GM19328 (cell line): ENCODE measurements at regions not wholly inside any gene's neighbourhood (a gene's known extent, or its start where the extent isn't known, plus 50 kb on each side); places are given as distances from the start of the nearest gene placed in this dataset.
"Not testable (repeated sequence)": the region's sequence is repeated elsewhere in the genome, so short reads cannot be mapped to it uniquely, and the experiment has no call there.

Experiments used
- ATAC-seq: cut with Tn5 transposase; IDR thresholded peaks from one replicate; pipeline ENCODE4 v1.9.1; 2021; ENCODE audit warnings: mild to moderate bottlenecking, moderate library complexity; ENCODE audit not compliant: unreplicated experiment

- no peak for ATAC-seq
Observed at GRCh38 chr10:63675171-63675570, 154.0 kb downstream of the REEP3 start.

GRCh38 chr10:63677001-63677400 is 155.8 kb downstream of the REEP3 start:
- ATAC-seq, result no peak

GRCh38 chr10:63680545-63680944 is 159.3 kb downstream of the REEP3 start:
- ATAC-seq, result not testable (repeated sequence)

- no peak for ATAC-seq
Observed at GRCh38 chr10:63681993-63682697, 160.9 kb downstream of the REEP3 start.

GRCh38 chr10:63682698-63683052 is 161.5 kb downstream of the REEP3 start:
- ATAC-seq, result not testable (repeated sequence)

- no peak for ATAC-seq
Observed at GRCh38 chr10:63683223-63683622, 162.0 kb downstream of the REEP3 start.

- ATAC-seq, result no peak
Observed at GRCh38 chr10:63683686-63684085, 162.5 kb downstream of the REEP3 start.

- no peak for ATAC-seq
Observed at GRCh38 chr10:63684257-63684936, 163.2 kb downstream of the REEP3 start.

- no peak for ATAC-seq
Observed at GRCh38 chr10:63689768-63690167, 168.6 kb downstream of the REEP3 start.

- no peak for ATAC-seq
Observed at GRCh38 chr10:63692220-63692896, 171.2 kb downstream of the REEP3 start.

- ATAC-seq, result not testable (repeated sequence)
Observed at GRCh38 chr10:63693021-63693420, 171.8 kb downstream of the REEP3 start.

- ATAC-seq, result no peak
Observed at GRCh38 chr10:63696205-63696604, 175.0 kb downstream of the REEP3 start.

- ATAC-seq, result no peak
Observed at GRCh38 chr10:63697956-63698786, 177.0 kb downstream of the REEP3 start.

- no peak for ATAC-seq
Observed at GRCh38 chr10:63698787-63699150, 177.6 kb downstream of the REEP3 start.

- no peak for ATAC-seq
Observed at GRCh38 chr10:63699785-63700613, 178.8 kb downstream of the REEP3 start.

- ATAC-seq, result no peak
Observed at GRCh38 chr10:63700631-63701156, 179.5 kb downstream of the REEP3 start.

- no peak for ATAC-seq
Observed at GRCh38 chr10:63702092-63702491, 180.9 kb downstream of the REEP3 start.

- ATAC-seq, result no peak
Observed at GRCh38 chr10:63703113-63703670, 182.0 kb downstream of the REEP3 start.

GRCh38 chr10:63703740-63704345 is 182.6 kb downstream of the REEP3 start:
- ATAC-seq, result no peak
